22Rv1 (cell line): ENCODE measurements at regions not wholly inside any gene's neighbourhood (a gene's known extent, or its start where the extent isn't known, plus 50 kb on each side); places are given as distances from the start of the nearest gene placed in this dataset.

Source experiments
- H3K27ac ChIP-seq: fragments of 450-650 bp; 2 replicates; pipeline ENCODE4 v1.5.1; 2017
- ZFX ChIP-seq: fragments of 450-650 bp; IDR thresholded peaks from 2 replicates; pipeline ENCODE4 v1.6.1; 2017; ENCODE audit warnings: antibody characterized with exemption, borderline replicate concordance
- TF ChIP-seq, protein P1 (sequence below): fragments of 450-650 bp; IDR thresholded peaks from 2 replicates; pipeline ENCODE4 v1.5.1; 2017; ENCODE audit warnings: mild to moderate bottlenecking

GRCh38 chr5:67813877-67814539 lies 401.5 kb upstream of the PIK3R1 start:
- TF ChIP-seq ZFX = no peak
- TF ChIP-seq, protein P1, sequence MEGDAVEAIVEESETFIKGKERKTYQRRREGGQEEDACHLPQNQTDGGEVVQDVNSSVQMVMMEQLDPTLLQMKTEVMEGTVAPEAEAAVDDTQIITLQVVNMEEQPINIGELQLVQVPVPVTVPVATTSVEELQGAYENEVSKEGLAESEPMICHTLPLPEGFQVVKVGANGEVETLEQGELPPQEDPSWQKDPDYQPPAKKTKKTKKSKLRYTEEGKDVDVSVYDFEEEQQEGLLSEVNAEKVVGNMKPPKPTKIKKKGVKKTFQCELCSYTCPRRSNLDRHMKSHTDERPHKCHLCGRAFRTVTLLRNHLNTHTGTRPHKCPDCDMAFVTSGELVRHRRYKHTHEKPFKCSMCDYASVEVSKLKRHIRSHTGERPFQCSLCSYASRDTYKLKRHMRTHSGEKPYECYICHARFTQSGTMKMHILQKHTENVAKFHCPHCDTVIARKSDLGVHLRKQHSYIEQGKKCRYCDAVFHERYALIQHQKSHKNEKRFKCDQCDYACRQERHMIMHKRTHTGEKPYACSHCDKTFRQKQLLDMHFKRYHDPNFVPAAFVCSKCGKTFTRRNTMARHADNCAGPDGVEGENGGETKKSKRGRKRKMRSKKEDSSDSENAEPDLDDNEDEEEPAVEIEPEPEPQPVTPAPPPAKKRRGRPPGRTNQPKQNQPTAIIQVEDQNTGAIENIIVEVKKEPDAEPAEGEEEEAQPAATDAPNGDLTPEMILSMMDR = no peak
- H3K27ac ChIP-seq = no peak overlapping the region

GRCh38 chr5:67809589-67809988 lies 406.0 kb upstream of the PIK3R1 start:
- no peak overlapping the region for H3K27ac ChIP-seq
- TF ChIP-seq, protein P1 = no peak
- TF ChIP-seq ZFX = no peak

GRCh38 chr5:67808340-67808739 lies 407.2 kb upstream of the PIK3R1 start:
- H3K27ac ChIP-seq = no peak overlapping the region

GRCh38 chr5:67807439-67807888 lies 408.1 kb upstream of the PIK3R1 start:
- no peak overlapping the region for H3K27ac ChIP-seq
- TF ChIP-seq, protein P1 = no peak
- no peak for TF ChIP-seq ZFX

More at GRCh38 chr5:67808340-67808739, 407.2 kb upstream of the PIK3R1 start:
- TF ChIP-seq, protein P1 = no peak
- TF ChIP-seq ZFX = no peak

GRCh38 chr5:67806654-67807438 lies 408.7 kb upstream of the PIK3R1 start:
- no peak for TF ChIP-seq ZFX
- TF ChIP-seq, protein P1 = no peak

DNA sequence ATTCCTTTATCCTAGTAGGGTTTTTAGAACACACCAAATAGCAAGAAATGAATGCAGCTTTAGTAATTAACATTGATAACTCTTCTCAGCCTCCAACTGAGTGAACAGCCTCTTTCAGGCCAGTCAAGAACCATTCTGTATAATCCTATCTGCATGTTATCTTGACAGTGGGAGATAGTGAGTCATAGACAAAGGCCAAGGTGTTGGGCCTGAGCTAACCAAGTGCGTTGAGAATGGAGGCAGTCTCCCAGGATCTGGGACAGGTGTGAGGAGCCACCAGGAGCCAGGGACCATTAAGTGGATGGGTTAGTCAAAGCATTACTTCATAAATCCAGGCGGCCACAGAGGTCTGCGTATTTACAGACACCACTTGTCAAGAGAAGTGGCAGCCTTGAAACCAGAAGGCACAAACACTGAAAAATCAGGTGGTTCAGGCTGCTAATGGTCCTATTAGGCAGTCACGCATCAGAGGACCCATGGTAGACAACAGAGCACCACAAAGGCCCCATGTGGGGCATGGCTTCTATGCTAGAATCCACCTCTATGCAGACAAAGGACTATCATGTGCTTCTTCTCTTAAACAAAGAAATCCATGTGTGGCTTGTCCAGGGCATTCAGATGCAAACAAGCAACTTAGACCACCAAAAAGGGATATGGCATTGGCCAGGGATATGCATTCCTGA lies 409.7 kb upstream of the PIK3R1 start:
- no peak overlapping the region for H3K27ac ChIP-seq
- TF ChIP-seq, protein P1 = no peak
- no peak for TF ChIP-seq ZFX

More at GRCh38 chr5:67806654-67807438, 408.7 kb upstream of the PIK3R1 start:
- H3K27ac ChIP-seq = no peak overlapping the region
